Hepatocyte (in vitro differentiated cells): ENCODE measurements at regions not wholly inside any gene's neighbourhood (a gene's known extent, or its start where the extent isn't known, plus 50 kb on each side); places are given as distances from the start of the nearest gene placed in this dataset.

Source experiments
- DNase-seq: peaks from one replicate; pipeline ENCODE4 v3.0.0-alpha.2; 2016; ENCODE audit warnings: low spot score
- H2AFZ ChIP-seq: fragments of 200-600 bp; sonication (generic); 2 replicates; pipeline ENCODE4 v1.6.0; 2016; ENCODE audit warnings: antibody characterized with exemption, mild to moderate bottlenecking
- H3K27ac ChIP-seq: fragments of 200-600 bp; sonication (generic); 2 replicates; pipeline ENCODE4 v1.5.1; 2016; ENCODE audit warnings: mild to moderate bottlenecking
- H3K27me3 ChIP-seq: fragments of 200-600 bp; sonication (generic); 2 replicates; pipeline ENCODE4 v1.6.1; 2016
- H3K36me3 ChIP-seq: fragments of 200-600 bp; sonication (generic); replicated peaks from 2 replicates; pipeline ENCODE4 v1.5.1; 2016; ENCODE audit warnings: low read depth; ENCODE audit not compliant: insufficient read depth
- H3K4me1 ChIP-seq: fragments of 200-600 bp; sonication (generic); 2 replicates; pipeline ENCODE4 v1.5.1; 2016; ENCODE audit warnings: mild to moderate bottlenecking, moderate library complexity; ENCODE audit not compliant: insufficient read depth
- H3K4me2 ChIP-seq: fragments of 200-600 bp; sonication (generic); 2 replicates; pipeline ENCODE4 v1.6.0; 2016
- H3K4me3 ChIP-seq: fragments of 200-600 bp; sonication (generic); 2 replicates; pipeline ENCODE4 v1.5.1; 2016; ENCODE audit warnings: mild to moderate bottlenecking
- H3K79me2 ChIP-seq: fragments of 200-600 bp; sonication (generic); 2 replicates; pipeline ENCODE4 v1.6.0; 2017; ENCODE audit warnings: mild to moderate bottlenecking
- H3K9me2 ChIP-seq: fragments of 200-600 bp; sonication (generic); replicated peaks from 2 replicates; pipeline ENCODE4 v1.6.0; 2017; ENCODE audit warnings: mild to moderate bottlenecking; ENCODE audit not compliant: insufficient read depth
- H3K9me3 ChIP-seq: fragments of 200-600 bp; sonication (generic); 2 replicates; pipeline ENCODE4 v1.5.1; 2016; ENCODE audit warnings: low read depth, mild to moderate bottlenecking
- H4K20me1 ChIP-seq: fragments of 200-600 bp; sonication (generic); 2 replicates; pipeline ENCODE4 v1.6.0; 2016; ENCODE audit warnings: mild to moderate bottlenecking; ENCODE audit not compliant: insufficient read depth, poor library complexity, severe bottlenecking
- CTCF ChIP-seq: fragments of 200-600 bp; sonication (generic); IDR thresholded peaks from 2 replicates; pipeline ENCODE4 v1.5.1; 2016; ENCODE audit warnings: antibody characterized with exemption, mild to moderate bottlenecking; ENCODE audit not compliant: poor library complexity
- EZH2 ChIP-seq: fragments of 200-600 bp; sonication (generic); IDR thresholded peaks from 2 replicates; pipeline ENCODE4 v1.6.1; 2016; ENCODE audit warnings: antibody characterized with exemption, mild to moderate bottlenecking, borderline replicate concordance
- EZH2phosphoT487 ChIP-seq: fragments of 200-600 bp; sonication (generic); IDR thresholded peaks from one replicate; pipeline ENCODE4 v1.6.1; 2018; ENCODE audit warnings: antibody characterized with exemption, mild to moderate bottlenecking, low read depth, moderate library complexity; ENCODE audit not compliant: unreplicated experiment, severe bottlenecking
- WGBS: methylation state at CpG from one replicate; pipeline ENCODE4 v1.1.6; 2016; ENCODE audit warnings: low lambda C conversion rate; ENCODE audit errors: missing lambda C conversion rate; 5-methylcytosine and 5-hydroxymethylcytosine counted together

GRCh38 chr2:160889439-160890170 is 270.6 kb upstream of the TANK start:
- H4K20me1 ChIP-seq: no peaks in the 10 kb centered on the region
- TF ChIP-seq EZH2phosphoT487 (no peak), CTCF (no peak), EZH2 (no peak)
- H3K79me2 ChIP-seq: no peaks in the 10 kb centered on the region
- no peaks in the 10 kb centered on the region for H3K4me1 ChIP-seq
- no peak overlapping the region for H2AFZ ChIP-seq
- H3K4me2 ChIP-seq: no peak overlapping the region
- no peaks in the 10 kb centered on the region for H3K9me2 ChIP-seq
- H3K4me3 ChIP-seq: no peak overlapping the region
- WGBS: 93% methylated on average over 4 of the region's 4 CpGs
- H3K36me3 ChIP-seq: no peaks in the 10 kb centered on the region
- no peaks in the 10 kb centered on the region for H3K9me3 ChIP-seq
- no peaks in the 10 kb centered on the region for H3K27me3 ChIP-seq
- DNase-seq: no peak
- no peak overlapping the region for H3K27ac ChIP-seq

GRCh38 chr2:160890667-160891352 is 269.4 kb upstream of the TANK start:
- no peaks in the 10 kb centered on the region for H3K36me3 ChIP-seq
- no peaks in the 10 kb centered on the region for H3K79me2 ChIP-seq
- no peaks in the 10 kb centered on the region for H3K9me2 ChIP-seq
- no peak overlapping the region for H3K4me2 ChIP-seq
- H4K20me1 ChIP-seq: no peaks in the 10 kb centered on the region
- no peak for DNase-seq
- no peaks in the 10 kb centered on the region for H3K4me1 ChIP-seq
- no peak overlapping the region for H3K4me3 ChIP-seq
- WGBS: 92% methylated on average over 3 of the region's 3 CpGs
- H3K9me3 ChIP-seq: no peaks in the 10 kb centered on the region
- no peak overlapping the region for H3K27ac ChIP-seq
- H3K27me3 ChIP-seq: no peaks in the 10 kb centered on the region
- H2AFZ ChIP-seq: no peak overlapping the region
- TF ChIP-seq EZH2phosphoT487 (no peak), EZH2 (no peak), CTCF (no peak)

GRCh38 chr2:160891353-160891740 is 268.9 kb upstream of the TANK start:
- 76% methylated on average over 6 of the region's 6 CpGs for WGBS
- Histone ChIP-seq H3K79me2 (no peaks in the 10 kb centered on the region), H3K4me3 (no peak overlapping the region), H4K20me1 (no peaks in the 10 kb centered on the region), H3K27ac (no peak overlapping the region), H3K4me1 (no peaks in the 10 kb centered on the region), H3K27me3 (no peaks in the 10 kb centered on the region), H3K9me3 (no peaks in the 10 kb centered on the region), H3K9me2 (no peaks in the 10 kb centered on the region), H3K4me2 (no peak overlapping the region), H2AFZ (no peak overlapping the region), H3K36me3 (no peaks in the 10 kb centered on the region)
- TF ChIP-seq CTCF (no peak), EZH2 (no peak), EZH2phosphoT487 (no peak)
- peak; percentile 7 for DNase-seq
